SK-N-MC (cell line): ENCODE measurements at regions not wholly inside any gene's neighbourhood (a gene's known extent, or its start where the extent isn't known, plus 50 kb on each side); places are given as distances from the start of the nearest gene placed in this dataset.

Experiments
- EZH2 ChIP-seq: fragments of 200-600 bp; sonication (generic); IDR thresholded peaks from one replicate; pipeline ENCODE4 v1.6.1; 2017; ENCODE audit warnings: antibody characterized with exemption
- FOXP2 ChIP-seq: optimal IDR thresholded peaks from 2 replicates; pipeline ENCODE3; 2011; ENCODE audit warnings: mild to moderate bottlenecking, moderate library complexity; ENCODE audit not compliant: insufficient read depth; ENCODE audit errors: extremely low read length, control extremely low read depth
- POLR2AphosphoS5 ChIP-seq: IDR thresholded peaks from 2 replicates; pipeline ENCODE4 v1.6.1; 2012; ENCODE audit warnings: mild to moderate bottlenecking, low read depth, low read length, borderline replicate concordance

- no peak for TF ChIP-seq POLR2AphosphoS5
- no peak for TF ChIP-seq EZH2
- TF ChIP-seq FOXP2, result no peak
Measured at GRCh38 chr5:89315286-89316100, 432.5 kb upstream of the MEF2C start.
